ENCODE measurements at regions not wholly inside any gene's neighbourhood (a gene's known extent, or its start where the extent isn't known, plus 50 kb on each side); places are given as distances from the start of the nearest gene placed in this dataset.

- Histone ChIP-seq H2BK15ac (ENCODE audit: low read depth, low read length) (no peak overlapping the region), H3K79me1 (ENCODE audit: insufficient read depth, low read depth, low read length, poor library complexity, severe bottlenecking) (no peaks in the 10 kb centered on the region), H2AFZ (ENCODE audit: low read length) (no peak overlapping the region), H3K9ac (ENCODE audit: extremely low read depth, insufficient read length, low read length) (no peak overlapping the region), H4K8ac (replicated peaks; ENCODE audit: insufficient read length, low read depth, low read length) (no peak overlapping the region), H2BK120ac (ENCODE audit: low read depth, low read length, poor library complexity, severe bottlenecking) (no peak overlapping the region), H3T11ph (ENCODE audit: low read length) (no peak overlapping the region), H2BK20ac (ENCODE audit: low read depth, low read length, poor library complexity, severe bottlenecking) (no peak overlapping the region), H3K23me2 (ENCODE audit: insufficient read length, low read depth, low read length, poor library complexity, severe bottlenecking) (no peaks in the 10 kb centered on the region), H3K4me1 (ENCODE audit: insufficient read depth, low read length) (no peaks in the 10 kb centered on the region; the same call in 1 of the 2 replicates), H3K27me3 (ENCODE audit: insufficient read depth, low read length) (no peaks in the 10 kb centered on the region), H3K14ac (ENCODE audit: insufficient read depth, low read length) (no peak overlapping the region), H3K27ac (ENCODE audit: insufficient read length, low read depth, low read length) (no peak overlapping the region), H4K5ac (ENCODE audit: insufficient read length, low read depth, low read length) (no peak overlapping the region), H3K79me2 (ENCODE audit: insufficient read depth, low read length) (no peaks in the 10 kb centered on the region), H3K23ac (ENCODE audit: insufficient read length, low read depth, low read length) (no peak overlapping the region), H2BK12ac (ENCODE audit: insufficient read length, low read depth, low read length) (no peak overlapping the region), H3K4ac (ENCODE audit: low read depth, low read length) (no peak overlapping the region), H3K4me2 (ENCODE audit: insufficient read depth, insufficient read length, low read length) (no peak overlapping the region), H4K91ac (ENCODE audit: insufficient read length, low read depth, low read length) (no peak overlapping the region), H3K18ac (ENCODE audit: insufficient read length, low read depth, low read length) (no peak overlapping the region), H3K9me3 (ENCODE audit: control insufficient read depth, low read depth, low read length) (no peaks in the 10 kb centered on the region), H4K20me1 (ENCODE audit: control insufficient read depth, insufficient read depth, insufficient read length) (no peaks in the 10 kb centered on the region), H3K56ac (ENCODE audit: insufficient read length, low read depth, low read length) (no peak overlapping the region), H2BK5ac (ENCODE audit: insufficient read length, low read length) (no peak overlapping the region), H2AK5ac (ENCODE audit: insufficient read length, low read length) (no peak overlapping the region)
- no peak overlapping the region for H3K4me3 Mint-ChIP-seq
- H3K27me3 Mint-ChIP-seq (ENCODE audit: low read depth): peaks cover 3% of the 10 kb centered on the region
- WGBS (ENCODE audit: extremely low coverage, insufficient read length, low lambda C conversion rate): no CpG with 5 or more reads among the region's 10 CpGs
- no peak for DNase-seq
- no peak for TF ChIP-seq CTCF (conservative IDR thresholded peaks at IDR 0.05)
- H3K27ac Mint-ChIP-seq: no peak overlapping the region; a peak in 1 of 7 replicates
- no peaks in the 10 kb centered on the region for H3K36me3 Mint-ChIP-seq (ENCODE audit: insufficient read depth in 1 of 3, low read depth in 3 of 3)
- H3K9me3 Mint-ChIP-seq: no peaks in the 10 kb centered on the region
- H3K4me1 Mint-ChIP-seq: peaks cover 21 to 29% of the 10 kb centered on the region in 2 experiments
Measured at GRCh38 chr1:38744452-38745350, 114.9 kb downstream of the RRAGC start.

Data from H9 (cell line).